Right atrium auricular region (tissue), 2 donors: ENCODE measurements at regions not wholly inside any gene's neighbourhood (a gene's known extent, or its start where the extent isn't known, plus 50 kb on each side); places are given as distances from the start of the nearest gene placed in this dataset.

Experiments
- DNase-seq: peaks from one replicate; pipeline ENCODE4 v3.0.0-alpha.2; 2019; ENCODE audit warnings: low spot score
- H3K27ac ChIP-seq, 2 donors: fragments of 200-600 bp; sonication (generic); 1 replicate in 1 of 2; 2 replicates in 1 of 2; pipeline ENCODE4 v1.5.1; 2016 to 2019
- H3K27me3 ChIP-seq, 2 donors: fragments of 200-600 bp; sonication (generic); one replicate each; pipeline versions ENCODE4 v1.5.1 to v1.6.0; 2017 to 2019
- H3K36me3 ChIP-seq: fragments of 200-600 bp; sonication (generic); one replicate; pipeline ENCODE4 v1.5.1; 2016
- H3K4me1 ChIP-seq, 2 donors: fragments of 200-600 bp; sonication (generic); one replicate each; pipeline versions ENCODE4 v1.5.1 to v1.6.0; 2017 to 2019
- H3K4me3 ChIP-seq, 2 donors: fragments of 200-600 bp; sonication (generic); 1 replicate in 1 of 2; 2 replicates in 1 of 2; pipeline ENCODE4 v1.5.1; 2017 to 2019; ENCODE audit warnings: mild to moderate bottlenecking in 1 of 2, moderate library complexity in 1 of 2
- H3K9me3 ChIP-seq, 2 donors: fragments of 200-600 bp; sonication (generic); one replicate each; pipeline ENCODE4 v1.5.1; 2019
- CTCF ChIP-seq, 2 donors: fragments of 200-600 bp; sonication (generic); IDR thresholded peaks; one replicate each; pipeline ENCODE4 v1.5.1; 2019; ENCODE audit warnings: antibody characterized with exemption in 2 of 2

GRCh38 chr9:135375001-135375400, 104.6 kb upstream of the PPP1R26 start:
- TF ChIP-seq CTCF (IDR thresholded peaks at IDR 0.05): no peak
- H3K27me3 ChIP-seq: no peaks in the 10 kb centered on the region

GRCh38 chr9:135376511-135377265, 102.9 kb upstream of the PPP1R26 start:
- DNase-seq: no peak
- TF ChIP-seq CTCF (IDR thresholded peaks at IDR 0.05): no peak
- H3K9me3 ChIP-seq: no peaks in the 10 kb centered on the region
- H3K4me3 ChIP-seq: no peak overlapping the region
- H3K27me3 ChIP-seq: no peaks in the 10 kb centered on the region
- no peaks in the 10 kb centered on the region for H3K4me1 ChIP-seq
- no peaks in the 10 kb centered on the region for H3K36me3 ChIP-seq
- no peak overlapping the region for H3K27ac ChIP-seq

More at GRCh38 chr9:135375001-135375400, 104.6 kb upstream of the PPP1R26 start:
- no peaks in the 10 kb centered on the region for H3K36me3 ChIP-seq
- DNase-seq: no peak
- H3K27ac ChIP-seq: no peak overlapping the region
- no peaks in the 10 kb centered on the region for H3K4me1 ChIP-seq
- H3K4me3 ChIP-seq: no peak overlapping the region
- no peaks in the 10 kb centered on the region for H3K9me3 ChIP-seq

- H3K27ac ChIP-seq: no peak overlapping the region
- H3K27me3 ChIP-seq: no peaks in the 10 kb centered on the region
- H3K9me3 ChIP-seq: no peaks in the 10 kb centered on the region
- H3K4me3 ChIP-seq: no peak overlapping the region
- TF ChIP-seq CTCF (IDR thresholded peaks at IDR 0.05): no peak
- no peaks in the 10 kb centered on the region for H3K4me1 ChIP-seq
- no peaks in the 10 kb centered on the region for H3K36me3 ChIP-seq
- DNase-seq: no peak
Measured at GRCh38 chr9:135377431-135377830, 102.2 kb upstream of the PPP1R26 start.

GRCh38 chr9:135378751-135379150, 100.8 kb upstream of the PPP1R26 start:
- Histone ChIP-seq H3K36me3 (no peaks in the 10 kb centered on the region), H3K9me3 (no peaks in the 10 kb centered on the region), H3K27ac (no peak overlapping the region), H3K4me1 (no peaks in the 10 kb centered on the region), H3K27me3 (no peaks in the 10 kb centered on the region), H3K4me3 (no peak overlapping the region)
- DNase-seq: no peak
- no peak for TF ChIP-seq CTCF (IDR thresholded peaks at IDR 0.05)

- H3K27me3 ChIP-seq: no peaks in the 10 kb centered on the region
- H3K4me1 ChIP-seq: no peaks in the 10 kb centered on the region
- no peak for DNase-seq
- no peak for TF ChIP-seq CTCF (IDR thresholded peaks at IDR 0.05)
- H3K27ac ChIP-seq: no peak overlapping the region
- H3K4me3 ChIP-seq: no peak overlapping the region
- H3K36me3 ChIP-seq: no peaks in the 10 kb centered on the region
- no peaks in the 10 kb centered on the region for H3K9me3 ChIP-seq
Measured at GRCh38 chr9:135379540-135380267, 99.9 kb upstream of the PPP1R26 start.
